ENCODE measurements at regions not wholly inside any gene's neighbourhood (a gene's known extent, or its start where the extent isn't known, plus 50 kb on each side); places are given as distances from the start of the nearest gene placed in this dataset.

- H3K27me3 ChIP-seq: no peaks in the 10 kb centered on the region
- no peak overlapping the region for H3K9ac ChIP-seq
- peak overlapping the region; percentile 5; the same call in 1 of the 2 replicates for H3K4me2 ChIP-seq
- H3K27ac ChIP-seq: peak overlapping the region; percentile 11; the same call in 1 of the 2 replicates
- no peak overlapping the region for H3K4me3 ChIP-seq
- no peaks in the 10 kb centered on the region for H4K20me1 ChIP-seq
- H3K36me3 ChIP-seq: no peaks in the 10 kb centered on the region
- H3K9me3 ChIP-seq: no peaks in the 10 kb centered on the region
- peaks cover 49% of the 10 kb centered on the region for H3K4me1 ChIP-seq
- TF ChIP-seq Cebpa-rat (IDR thresholded peaks at IDR 0.05): no peak
These were observed 125.8 kb upstream of the GALNT15 start for GRCh38 chr3:16048435-16049318.

GRCh38 chr3:16050641-16051467 is 123.6 kb upstream of the GALNT15 start:
- Histone ChIP-seq H4K20me1 (no peaks in the 10 kb centered on the region), H3K4me2 (peak overlapping the region; percentile 64), H3K4me3 (peak overlapping the region; percentile 19; the same call in 1 of the 2 replicates), H3K27ac (peak overlapping the region; percentile 92), H3K9ac (peak overlapping the region; percentile 66; the same call in 1 of the 2 replicates), H3K9me3 (no peaks in the 10 kb centered on the region), H3K4me1 (peaks cover 62% of the 10 kb centered on the region), H3K27me3 (no peaks in the 10 kb centered on the region), H3K36me3 (no peaks in the 10 kb centered on the region)
- peak; percentile 52; the same call in 1 of the 2 replicates for TF ChIP-seq Cebpa-rat (IDR thresholded peaks at IDR 0.05)

- TF ChIP-seq Cebpa-rat (IDR thresholded peaks at IDR 0.05): no peak
- peak overlapping the region; percentile 64 for H3K4me2 ChIP-seq
- H3K9me3 ChIP-seq: no peaks in the 10 kb centered on the region
- H3K27me3 ChIP-seq: no peaks in the 10 kb centered on the region
- no peaks in the 10 kb centered on the region for H3K36me3 ChIP-seq
- no peaks in the 10 kb centered on the region for H4K20me1 ChIP-seq
- no peak overlapping the region for H3K4me3 ChIP-seq
- peak overlapping the region; percentile 66; the same call in 1 of the 2 replicates for H3K9ac ChIP-seq
- H3K4me1 ChIP-seq: peaks cover 62% of the 10 kb centered on the region
- peak overlapping the region; percentile 92 for H3K27ac ChIP-seq
These were observed 122.8 kb upstream of the GALNT15 start for GRCh38 chr3:16051691-16052090.

- no peaks in the 10 kb centered on the region for H3K36me3 ChIP-seq
- no peak overlapping the region for H3K27ac ChIP-seq
- no peak overlapping the region for H3K4me3 ChIP-seq
- H3K9me3 ChIP-seq: no peaks in the 10 kb centered on the region
- H3K27me3 ChIP-seq: no peaks in the 10 kb centered on the region
- H3K4me2 ChIP-seq: 0 out of 2 replicates have a peak overlapping the region, but pooled peaks have one; percentile 65
- H3K9ac ChIP-seq: no peak overlapping the region
- no peak for TF ChIP-seq Cebpa-rat (IDR thresholded peaks at IDR 0.05)
- H4K20me1 ChIP-seq: no peaks in the 10 kb centered on the region
- peaks cover 62% of the 10 kb centered on the region for H3K4me1 ChIP-seq
These were observed 121.5 kb upstream of the GALNT15 start for GRCh38 chr3:16052964-16053363.

- Histone ChIP-seq H3K4me3 (no peak overlapping the region), H3K4me2 (peak overlapping the region; percentile 65), H3K27me3 (no peaks in the 10 kb centered on the region), H3K9me3 (no peaks in the 10 kb centered on the region), H3K4me1 (peaks cover 62% of the 10 kb centered on the region), H3K36me3 (no peaks in the 10 kb centered on the region), H4K20me1 (no peaks in the 10 kb centered on the region), H3K27ac (no peak overlapping the region), H3K9ac (no peak overlapping the region)
- no peak for TF ChIP-seq Cebpa-rat (IDR thresholded peaks at IDR 0.05)
These were observed 120.7 kb upstream of the GALNT15 start for GRCh38 chr3:16053794-16054193.

- Histone ChIP-seq H3K9ac (no peak overlapping the region), H3K9me3 (no peaks in the 10 kb centered on the region), H3K4me1 (peaks cover 43% of the 10 kb centered on the region), H3K27ac (no peak overlapping the region), H3K4me3 (no peak overlapping the region), H4K20me1 (no peaks in the 10 kb centered on the region), H3K36me3 (no peaks in the 10 kb centered on the region), H3K4me2 (no peak overlapping the region), H3K27me3 (no peaks in the 10 kb centered on the region)
- TF ChIP-seq Cebpa-rat (IDR thresholded peaks at IDR 0.05): no peak
These were observed 118.8 kb upstream of the GALNT15 start for GRCh38 chr3:16055606-16056211.

GRCh38 chr3:16056217-16056616 is 118.3 kb upstream of the GALNT15 start:
- Histone ChIP-seq H4K20me1 (no peaks in the 10 kb centered on the region), H3K9me3 (no peaks in the 10 kb centered on the region), H3K27ac (no peak overlapping the region), H3K4me3 (no peak overlapping the region), H3K36me3 (no peaks in the 10 kb centered on the region), H3K9ac (no peak overlapping the region), H3K4me2 (no peak overlapping the region), H3K27me3 (no peaks in the 10 kb centered on the region), H3K4me1 (peaks cover 38% of the 10 kb centered on the region)
- no peak for TF ChIP-seq Cebpa-rat (IDR thresholded peaks at IDR 0.05)

GRCh38 chr3:16058521-16058920 is 116.0 kb upstream of the GALNT15 start:
- Histone ChIP-seq H3K27me3 (no peaks in the 10 kb centered on the region), H3K36me3 (no peaks in the 10 kb centered on the region), H3K9ac (no peak overlapping the region), H3K4me3 (no peak overlapping the region), H3K27ac (no peak overlapping the region), H4K20me1 (no peaks in the 10 kb centered on the region), H3K4me2 (no peak overlapping the region), H3K9me3 (no peaks in the 10 kb centered on the region), H3K4me1 (peaks cover 15% of the 10 kb centered on the region)
- no peak for TF ChIP-seq Cebpa-rat (IDR thresholded peaks at IDR 0.05)

GRCh38 chr3:16059081-16059537 is 115.4 kb upstream of the GALNT15 start:
- Histone ChIP-seq H4K20me1 (no peaks in the 10 kb centered on the region), H3K27ac (no peak overlapping the region), H3K36me3 (no peaks in the 10 kb centered on the region), H3K9me3 (no peaks in the 10 kb centered on the region), H3K4me3 (no peak overlapping the region), H3K27me3 (no peaks in the 10 kb centered on the region), H3K4me1 (peaks cover 9% of the 10 kb centered on the region), H3K9ac (no peak overlapping the region), H3K4me2 (no peak overlapping the region)
- no peak for TF ChIP-seq Cebpa-rat (IDR thresholded peaks at IDR 0.05)

Data from BLaER1 (cell line).